B cell (primary cell): ENCODE measurements at regions not wholly inside any gene's neighbourhood (a gene's known extent, or its start where the extent isn't known, plus 50 kb on each side); places are given as distances from the start of the nearest gene placed in this dataset.

Source experiments
- ATAC-seq: fragments of 200-7000 bp; cut with Tn5 transposase; one replicate; pipeline ENCODE4 v1.10.0; 2021; ENCODE audit warnings: low read depth, mild to moderate bottlenecking, moderate number of reproducible peaks, moderate library complexity
- CTCF ChIA-PET: fragments of 350-600 bp; sonication (Branson Sonifier 250); formaldehyde crosslinking; loops from one replicate; lab custom pipeline; 2021; ENCODE audit warnings: antibody characterized with exemption, inconsistent platforms; lab: Charles Lee
- POLR2A ChIA-PET: fragments of 350-600 bp; sonication (Branson Sonifier 250); formaldehyde crosslinking; loops from one replicate; lab custom pipeline; 2021; ENCODE audit warnings: antibody characterized with exemption; lab: Charles Lee
- DNase-seq: peaks from one replicate; pipeline ENCODE4 v3.0.0; 2013
- H2AFZ ChIP-seq: 2 replicates; pipeline ENCODE4 v1.6.1; 2012; ENCODE audit warnings: mild to moderate bottlenecking, low read depth, low read length; ENCODE audit not compliant: insufficient read depth, poor library complexity, severe bottlenecking
- H3K27ac ChIP-seq, 2 donors: 1 replicate in 1 of 2; 2 replicates in 1 of 2; pipeline ENCODE4 v1.5.1; 2012 to 2013; ENCODE audit warnings: low read length in 2 of 2, mild to moderate bottlenecking in 2 of 2, moderate library complexity in 1 of 2
- H3K27me3 ChIP-seq, 4 experiments: fragments of 200-600 bp in 1 of 4; sonication (generic) in 1 of 4; replicated peaks in 1 of 4; 1 replicate in 2 of 4; 2 replicates in 2 of 4; pipeline versions ENCODE4 v1.6.1 to v1.7.0; 2013 to 2016; ENCODE audit warnings: low read length in 3 of 4, mild to moderate bottlenecking in 2 of 4, mixed read lengths in 1 of 4, moderate library complexity in 1 of 4; ENCODE audit not compliant: insufficient read depth in 4 of 4, control insufficient read depth in 3 of 4; ENCODE audit errors: control extremely low read depth in 1 of 4
- H3K36me3 ChIP-seq, 2 experiments: replicated peaks in 1 of 2; 1 replicate in 1 of 2; 2 replicates in 1 of 2; pipeline versions ENCODE4 v1.6.1 to v1.7.1; 2013; ENCODE audit warnings: low read length in 1 of 2; ENCODE audit not compliant: insufficient read depth in 2 of 2, control insufficient read depth in 1 of 2; ENCODE audit errors: control extremely low read depth in 1 of 2, extremely low read depth in 1 of 2
- H3K4me1 ChIP-seq, 2 donors: fragments of 200-600 bp in 1 of 2; sonication (generic) in 1 of 2; 1 replicate in 1 of 2; 2 replicates in 1 of 2; pipeline versions ENCODE4 v1.5.1 to v1.6.1; 2013 to 2017; ENCODE audit warnings: low read length in 2 of 2; ENCODE audit not compliant: control insufficient read depth in 2 of 2, insufficient read depth in 2 of 2
- H3K4me2 ChIP-seq: replicated peaks from 2 replicates; pipeline ENCODE3; 2012; ENCODE audit warnings: mild to moderate bottlenecking, low read depth, low read length; ENCODE audit not compliant: poor library complexity, severe bottlenecking
- H3K4me3 ChIP-seq, 5 experiments: fragments of 200-600 bp in 1 of 5; sonication (generic) in 1 of 5; 1 replicate in 3 of 5; 2 replicates in 2 of 5; pipeline versions ENCODE4 v1.5.1 to v1.7.0; 2011 to 2016; ENCODE audit warnings: low read length in 4 of 5, mild to moderate bottlenecking in 4 of 5, low read depth in 2 of 5, control low read depth in 1 of 5, moderate library complexity in 1 of 5; ENCODE audit not compliant: insufficient read depth in 1 of 5; ENCODE audit errors: control extremely low read depth in 1 of 5, extremely low read depth in 1 of 5
- H3K79me2 ChIP-seq: fragments of 200-600 bp; sonication (generic); one replicate; pipeline ENCODE4 v1.6.0; 2016; ENCODE audit warnings: low read length; ENCODE audit not compliant: control insufficient read depth, insufficient read depth
- H3K9ac ChIP-seq: fragments of 200-600 bp; sonication (generic); 2 replicates; pipeline ENCODE4 v1.6.1; 2017; ENCODE audit warnings: mild to moderate bottlenecking, low read length, moderate library complexity
- H3K9me3 ChIP-seq, 3 donors: one replicate each; pipeline versions ENCODE4 v1.6.1 to v1.7.1; 2013; ENCODE audit warnings: low read length in 2 of 3; ENCODE audit not compliant: control insufficient read depth in 2 of 3, insufficient read depth in 1 of 3; ENCODE audit errors: control extremely low read depth in 1 of 3
- H4K20me1 ChIP-seq: 2 replicates; pipeline ENCODE4 v1.6.0; 2012; ENCODE audit warnings: mild to moderate bottlenecking, low read length; ENCODE audit not compliant: insufficient read depth, control insufficient read depth, poor library complexity, severe bottlenecking
- H3K27ac Mint-ChIP-seq: one replicate; pipeline ENCODE4 v1.8.0; 2021; ENCODE audit warnings: mixed read lengths
- H3K27me3 Mint-ChIP-seq: one replicate; pipeline ENCODE4 v1.8.0; 2021; ENCODE audit warnings: mixed read lengths
- H3K4me1 Mint-ChIP-seq: one replicate; pipeline ENCODE4 v1.8.0; 2021; ENCODE audit warnings: mixed read lengths
- H3K4me3 Mint-ChIP-seq: one replicate; pipeline ENCODE4 v1.8.0; 2021; ENCODE audit warnings: mixed read lengths
- H3K9me3 Mint-ChIP-seq: one replicate; pipeline ENCODE4 v1.8.0; 2022; ENCODE audit warnings: mixed read lengths; ENCODE audit not compliant: insufficient read depth
- CTCF ChIP-seq: fragments of 200-600 bp; IDR thresholded peaks from one replicate; pipeline ENCODE4 v1.8.0; 2022; ENCODE audit warnings: antibody characterized with exemption, mild to moderate bottlenecking
- EZH2 ChIP-seq: IDR thresholded peaks from 2 replicates; pipeline ENCODE4 v1.6.1; 2012; ENCODE audit warnings: borderline replicate concordance, low read depth, mild to moderate bottlenecking, moderate library complexity, low read length; ENCODE audit not compliant: insufficient read depth, poor library complexity, severe bottlenecking
- WGBS: methylation state at CpG from one replicate; pipeline ENCODE4 v1.1.5; 2013; ENCODE audit warnings: missing lambda C conversion rate; ENCODE audit not compliant: insufficient coverage; 5-methylcytosine and 5-hydroxymethylcytosine counted together
- intact Hi-C: fragments of 100-400 bp; cut with micrococcal nuclease; formaldehyde crosslinking; loops from one replicate; pipeline ENCODE4 v1.10.0; 2022

- Mint-ChIP-seq H3K27ac (no peak overlapping the region), H3K4me1 (no peaks in the 10 kb centered on the region), H3K4me3 (no peak overlapping the region), H3K9me3 (no peaks in the 10 kb centered on the region), H3K27me3 (peaks cover 15% of the 10 kb centered on the region)
- Histone ChIP-seq H3K4me1 (no peaks in the 10 kb centered on the region), H3K27me3 (peaks cover 0 to 8% (median 2%) of the 10 kb centered on the region in 4 experiments), H3K9ac (no peak overlapping the region), H3K79me2 (no peaks in the 10 kb centered on the region), H3K9me3 (peaks cover 0 to 12% (median 0%) of the 10 kb centered on the region in 3 donors), H3K4me2 (no peak overlapping the region), H3K36me3 (no peaks in the 10 kb centered on the region), H2AFZ (no peak overlapping the region), H4K20me1 (no peaks in the 10 kb centered on the region), H3K4me3 (no peak overlapping the region), H3K27ac (no peak overlapping the region)
- ATAC-seq, result no peak
- intact Hi-C loops, result no loop called here
- TF ChIP-seq EZH2 (no peak), CTCF (no peak)
- DNase-seq, result no peak
- ChIA-PET POLR2A (no interaction called here), CTCF (no interaction called here)
- WGBS, result 83% methylated on average over 5 of the region's 6 CpGs
These were observed 120.6 kb upstream of the GPR12 start for GRCh38 chr13:26881154-26881553.

GRCh38 chr13:26880735-26881134 lies 120.1 kb upstream of the GPR12 start:
- Histone ChIP-seq H3K27ac (no peak overlapping the region), H3K4me1 (no peaks in the 10 kb centered on the region), H3K36me3 (no peaks in the 10 kb centered on the region), H3K79me2 (no peaks in the 10 kb centered on the region), H4K20me1 (no peaks in the 10 kb centered on the region), H3K4me2 (no peak overlapping the region), H3K9me3 (peaks cover 0 to 13% (median 0%) of the 10 kb centered on the region in 3 donors), H3K4me3 (no peak overlapping the region), H2AFZ (no peak overlapping the region), H3K27me3 (peaks cover 0 to 8% (median 2%) of the 10 kb centered on the region in 4 experiments), H3K9ac (no peak overlapping the region)
- DNase-seq (no peak), ATAC-seq (no peak)
- H3K27ac Mint-ChIP-seq, result no peak overlapping the region
- POLR2A ChIA-PET, result no interaction called here
- CTCF ChIA-PET, result no interaction called here
- H3K4me3 Mint-ChIP-seq, result no peak overlapping the region
- no peak for TF ChIP-seq CTCF
- no peak for TF ChIP-seq EZH2
- intact Hi-C loops, result no loop called here
- H3K9me3 Mint-ChIP-seq, result no peaks in the 10 kb centered on the region
- no peaks in the 10 kb centered on the region for H3K4me1 Mint-ChIP-seq
- peaks cover 11% of the 10 kb centered on the region for H3K27me3 Mint-ChIP-seq
- WGBS, result 83% methylated on average over 8 of the region's 8 CpGs
